DMS53 treated with DMSO at 0.1 percent for 48 hours (cell line): ENCODE measurements at regions not wholly inside any gene's neighbourhood (a gene's known extent, or its start where the extent isn't known, plus 50 kb on each side); places are given as distances from the start of the nearest gene placed in this dataset.

ENCODE experiments used
- DNase-seq: peaks from one replicate; lab custom pipeline; 2025; ENCODE audit not compliant: unreplicated experiment; lab: John Stamatoyannopoulos, UW

- DNase-seq = no peak
Observed at GRCh38 chr18:40607542-40608148, 1347.4 kb upstream of the PIK3C3 start.

- DNase-seq = no peak
Observed at GRCh38 chr18:40606996-40607395, 1348.0 kb upstream of the PIK3C3 start.

GRCh38 chr18:40583671-40584070 lies 1371.4 kb upstream of the PIK3C3 start:
- DNase-seq = no peak

GRCh38 chr18:40582105-40582504 lies 1372.9 kb upstream of the PIK3C3 start:
- DNase-seq = no peak

- DNase-seq = no peak
Observed at GRCh38 chr18:40577981-40578365, 1377.1 kb upstream of the PIK3C3 start.

GRCh38 chr18:40577239-40577980 lies 1377.6 kb upstream of the PIK3C3 start:
- no peak for DNase-seq

- DNase-seq = no peak
Observed at GRCh38 chr18:40576507-40577115, 1378.4 kb upstream of the PIK3C3 start.

GRCh38 chr18:40570615-40571014 lies 1384.4 kb upstream of the PIK3C3 start:
- no peak for DNase-seq

- no peak for DNase-seq
Observed at GRCh38 chr18:40569605-40570004, 1385.4 kb upstream of the PIK3C3 start.

- DNase-seq = no peak
Observed at GRCh38 chr18:40566510-40566844, 1388.6 kb upstream of the PIK3C3 start.

GRCh38 chr18:40565805-40566509 lies 1389.1 kb upstream of the PIK3C3 start:
- no peak for DNase-seq

- DNase-seq = no peak
Observed at GRCh38 chr18:40559556-40559955, 1395.5 kb upstream of the PIK3C3 start.

- no peak for DNase-seq
Observed at GRCh38 chr18:40558706-40559392, 1396.2 kb upstream of the PIK3C3 start.

- DNase-seq = no peak
Observed at GRCh38 chr18:40555914-40556313, 1399.1 kb upstream of the PIK3C3 start.

GRCh38 chr18:40553029-40553428 lies 1402.0 kb upstream of the PIK3C3 start:
- no peak for DNase-seq

GRCh38 chr18:40546875-40547274 lies 1408.2 kb upstream of the PIK3C3 start:
- no peak for DNase-seq

GRCh38 chr18:40534723-40535122 lies 1420.3 kb upstream of the PIK3C3 start:
- no peak for DNase-seq

GRCh38 chr18:40532046-40532445 lies 1423.0 kb upstream of the PIK3C3 start:
- no peak for DNase-seq

- DNase-seq = no peak
Observed at GRCh38 chr18:40531051-40531450, 1424.0 kb upstream of the PIK3C3 start.

GRCh38 chr18:40529478-40529877 lies 1425.6 kb upstream of the PIK3C3 start:
- no peak for DNase-seq

- DNase-seq = no peak
Observed at GRCh38 chr18:40524881-40525280, 1430.2 kb upstream of the PIK3C3 start.
